ENCODE measurements at regions not wholly inside any gene's neighbourhood (a gene's known extent, or its start where the extent isn't known, plus 50 kb on each side); places are given as distances from the start of the nearest gene placed in this dataset.

DNA sequence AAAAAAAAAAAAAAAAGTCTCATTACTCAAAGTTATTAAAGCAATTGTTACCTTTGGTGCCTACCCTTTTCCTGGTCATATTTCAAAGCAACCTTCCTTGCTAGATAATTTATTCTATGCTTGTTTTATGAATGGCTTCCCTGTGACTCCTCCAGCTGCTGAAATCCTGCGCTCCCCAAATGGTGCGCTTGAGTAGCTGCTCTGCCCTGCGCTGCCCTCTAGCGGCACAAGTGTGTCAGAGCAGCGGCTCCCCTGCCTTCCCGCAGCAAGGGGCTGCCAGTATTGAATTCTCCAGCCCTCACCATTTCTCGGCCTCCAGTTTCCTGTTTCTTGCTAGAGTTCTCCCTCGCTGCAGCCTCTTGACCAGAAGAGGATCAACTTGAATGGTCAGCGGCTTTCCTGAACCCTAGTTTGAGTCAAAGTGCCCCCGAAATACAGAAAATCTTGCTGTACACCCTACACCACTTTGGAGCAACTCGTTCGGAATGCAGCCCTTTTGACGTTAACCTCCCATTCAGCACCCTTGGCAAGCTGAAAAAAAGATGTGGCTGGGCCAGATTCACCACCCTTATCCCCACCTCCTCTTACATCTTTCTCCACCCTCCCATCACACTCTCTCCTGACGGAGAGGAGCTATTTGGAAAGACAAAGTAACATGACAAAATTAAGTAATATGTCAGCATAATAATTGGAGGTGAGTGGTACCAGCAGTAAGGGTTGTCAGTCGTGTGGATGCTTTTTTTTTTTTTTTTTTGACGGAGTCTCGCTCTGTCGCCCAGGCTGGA, 60.4 kb upstream of the KLHL31 start:
- ATAC-seq, result peak; percentile 97
- Histone ChIP-seq H3K9me1 (ENCODE audit: control insufficient read depth, insufficient read depth, low read length) (no peaks in the 10 kb centered on the region), H2AFZ (ENCODE audit: low read depth, low read length) (0 out of 2 replicates have a peak overlapping the region, but pooled peaks have one; percentile 33), H3K27me3 (ENCODE audit: control insufficient read depth in 2 of 2, insufficient read depth in 2 of 2, low read length in 2 of 2) (no peaks in the 10 kb centered on the region), H3K4me3 (no peak overlapping the region), H3K9me3 (replicated peaks; ENCODE audit: control insufficient read depth, insufficient read depth, low read depth, low read length) (no peaks in the 10 kb centered on the region), H3K36me3 (ENCODE audit: control insufficient read depth, insufficient read depth, low read length) (no peaks in the 10 kb centered on the region), H3K4me2 (ENCODE audit: insufficient read depth, low read length) (no peak overlapping the region), H3K9ac (ENCODE audit: insufficient read depth in 1 of 2, low read depth in 2 of 2, low read length in 2 of 2) (no peak overlapping the region), H4K20me1 (replicated peaks; ENCODE audit: control insufficient read depth, insufficient read depth, low read length) (no peaks in the 10 kb centered on the region), H3K4me1 (replicated peaks in 1 of 2; ENCODE audit: control insufficient read depth in 2 of 2, insufficient read depth in 2 of 2, low read length in 2 of 2) (no peaks in the 10 kb centered on the region), H3K79me2 (ENCODE audit: control insufficient read depth, insufficient read depth, low read length) (no peaks in the 10 kb centered on the region), H3K27ac (ENCODE audit: extremely low read depth, low read depth, low read length) (no peak overlapping the region)
- WGBS (ENCODE audit: insufficient coverage, low coverage, missing lambda C conversion rate), result 2% methylated on average over 18 of the region's 18 CpGs
- intact Hi-C loops (cut with micrococcal nuclease), result loop anchor here (1.0 to 5.0 kb wide), 2 partner anchors 233 to 554 kb away; no protein-coding TSS in a partner anchor
- peak; percentile 79 to 83 (median 81) for DNase-seq (ENCODE audit: extremely low read depth in 1 of 4, low spot score in 3 of 4)
- in situ Hi-C loops (cut with MboI), result no loop called here
- POLR2A ChIA-PET, result interaction anchor here (1.2 kb wide), 1 partner anchor 9 kb away, joined by 3 read pairs; no protein-coding TSS in a partner anchor
- peak; percentile 91 for FAIRE-seq
- BruUV-seq (replicated peaks), result no TSS peak
- CTCF ChIA-PET (ENCODE audit: low intra/inter-chr PET ratio), result interaction anchor here (0.6 to 3.4 kb wide), 5 partner anchors 209 to 555 kb away, joined by 3 to 17 read pairs (median 6); no protein-coding TSS in a partner anchor
- TF ChIP-seq POLR2G (IDR thresholded peaks at IDR 0.05; ENCODE audit: low read depth, low read length) (no peak), CTCFL (IDR thresholded peaks at IDR 0.05; ENCODE audit: borderline replicate concordance, insufficient read depth, low read depth, low read length, poor library complexity, severe bottlenecking) (no peak), NUFIP1 (IDR thresholded peaks at IDR 0.05; ENCODE audit: partially characterized antibody) (no peak), ZNF280B (CRISPR knock-in tag; IDR thresholded peaks at IDR 0.05) (no peak), CREM (IDR thresholded peaks at IDR 0.05; ENCODE audit: low read depth) (peak; percentile 51; the same call in 1 of the 2 replicates), KLF16 (IDR thresholded peaks at IDR 0.05) (0 out of 2 replicates have a peak, but pooled peaks have one; percentile 25), CXXC5 (CRISPR knock-in tag; IDR thresholded peaks at IDR 0.05) (peak; percentile 18; the same call in 1 of the 2 replicates), MTA2 (IDR thresholded peaks at IDR 0.05; ENCODE audit: low read depth) (no peak)
- TF ChIP-seq, protein P1, sequence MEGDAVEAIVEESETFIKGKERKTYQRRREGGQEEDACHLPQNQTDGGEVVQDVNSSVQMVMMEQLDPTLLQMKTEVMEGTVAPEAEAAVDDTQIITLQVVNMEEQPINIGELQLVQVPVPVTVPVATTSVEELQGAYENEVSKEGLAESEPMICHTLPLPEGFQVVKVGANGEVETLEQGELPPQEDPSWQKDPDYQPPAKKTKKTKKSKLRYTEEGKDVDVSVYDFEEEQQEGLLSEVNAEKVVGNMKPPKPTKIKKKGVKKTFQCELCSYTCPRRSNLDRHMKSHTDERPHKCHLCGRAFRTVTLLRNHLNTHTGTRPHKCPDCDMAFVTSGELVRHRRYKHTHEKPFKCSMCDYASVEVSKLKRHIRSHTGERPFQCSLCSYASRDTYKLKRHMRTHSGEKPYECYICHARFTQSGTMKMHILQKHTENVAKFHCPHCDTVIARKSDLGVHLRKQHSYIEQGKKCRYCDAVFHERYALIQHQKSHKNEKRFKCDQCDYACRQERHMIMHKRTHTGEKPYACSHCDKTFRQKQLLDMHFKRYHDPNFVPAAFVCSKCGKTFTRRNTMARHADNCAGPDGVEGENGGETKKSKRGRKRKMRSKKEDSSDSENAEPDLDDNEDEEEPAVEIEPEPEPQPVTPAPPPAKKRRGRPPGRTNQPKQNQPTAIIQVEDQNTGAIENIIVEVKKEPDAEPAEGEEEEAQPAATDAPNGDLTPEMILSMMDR (IDR thresholded peaks at IDR 0.05 in 2 of 3, conservative IDR thresholded peaks at IDR 0.05 in 1 of 3; ENCODE audit: insufficient read depth in 2 of 3, low read depth in 1 of 3, low read length in 3 of 3), result peak; percentile 87 to 95 (median 91)
- TF ChIP-seq, protein P2, sequence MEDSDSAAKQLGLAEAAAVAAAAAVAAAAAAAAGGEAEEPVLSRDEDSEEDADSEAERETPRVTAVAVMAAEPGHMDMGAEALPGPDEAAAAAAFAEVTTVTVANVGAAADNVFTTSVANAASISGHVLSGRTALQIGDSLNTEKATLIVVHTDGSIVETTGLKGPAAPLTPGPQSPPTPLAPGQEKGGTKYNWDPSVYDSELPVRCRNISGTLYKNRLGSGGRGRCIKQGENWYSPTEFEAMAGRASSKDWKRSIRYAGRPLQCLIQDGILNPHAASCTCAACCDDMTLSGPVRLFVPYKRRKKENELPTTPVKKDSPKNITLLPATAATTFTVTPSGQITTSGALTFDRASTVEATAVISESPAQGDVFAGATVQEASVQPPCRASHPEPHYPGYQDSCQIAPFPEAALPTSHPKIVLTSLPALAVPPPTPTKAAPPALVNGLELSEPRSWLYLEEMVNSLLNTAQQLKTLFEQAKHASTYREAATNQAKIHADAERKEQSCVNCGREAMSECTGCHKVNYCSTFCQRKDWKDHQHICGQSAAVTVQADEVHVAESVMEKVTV (CRISPR knock-in tag; IDR thresholded peaks at IDR 0.05), result peak; percentile 64
- TF ChIP-seq, protein P3, sequence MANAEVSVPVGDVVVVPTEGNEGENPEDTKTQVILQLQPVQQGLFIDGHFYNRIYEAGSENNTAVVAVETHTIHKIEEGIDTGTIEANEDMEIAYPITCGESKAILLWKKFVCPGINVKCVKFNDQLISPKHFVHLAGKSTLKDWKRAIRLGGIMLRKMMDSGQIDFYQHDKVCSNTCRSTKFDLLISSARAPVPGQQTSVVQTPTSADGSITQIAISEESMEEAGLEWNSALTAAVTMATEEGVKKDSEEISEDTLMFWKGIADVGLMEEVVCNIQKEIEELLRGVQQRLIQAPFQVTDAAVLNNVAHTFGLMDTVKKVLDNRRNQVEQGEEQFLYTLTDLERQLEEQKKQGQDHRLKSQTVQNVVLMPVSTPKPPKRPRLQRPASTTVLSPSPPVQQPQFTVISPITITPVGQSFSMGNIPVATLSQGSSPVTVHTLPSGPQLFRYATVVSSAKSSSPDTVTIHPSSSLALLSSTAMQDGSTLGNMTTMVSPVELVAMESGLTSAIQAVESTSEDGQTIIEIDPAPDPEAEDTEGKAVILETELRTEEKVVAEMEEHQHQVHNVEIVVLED (CRISPR knock-in tag; IDR thresholded peaks at IDR 0.05), result no peak

All from K562 (cell line).